ENCODE measurements at regions not wholly inside any gene's neighbourhood (a gene's known extent, or its start where the extent isn't known, plus 50 kb on each side); places are given as distances from the start of the nearest gene placed in this dataset.

DNA sequence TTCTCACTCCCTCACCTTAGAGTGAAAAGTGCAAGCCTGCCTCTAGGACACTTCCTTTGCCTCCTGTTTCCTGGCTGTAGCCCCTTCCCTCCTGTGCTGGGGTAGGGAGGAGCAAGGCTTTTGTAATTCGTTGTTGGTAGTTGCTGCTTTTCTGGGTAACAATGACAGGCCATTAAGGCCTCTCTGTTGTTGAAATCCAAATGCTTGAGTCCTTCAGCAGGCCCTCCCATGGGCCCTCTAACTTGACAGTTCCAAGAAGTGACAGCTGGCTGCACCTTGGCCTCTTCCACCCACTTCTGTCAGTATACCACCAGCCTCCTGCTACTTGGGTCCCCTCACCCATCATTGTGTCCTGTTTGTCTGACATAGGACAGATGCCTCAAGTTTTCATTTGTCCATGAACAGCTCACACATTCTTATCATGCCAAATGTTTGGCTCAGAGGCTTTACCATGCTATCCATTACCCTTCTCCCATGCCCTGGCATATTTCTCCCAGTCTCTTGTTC is 103.7 kb upstream of the PDE3A start:
- H3K4me1 ChIP-seq = no peaks in the 10 kb centered on the region
- no peak for DNase-seq (ENCODE audit: low spot score in 2 of 2)
- H3K36me3 ChIP-seq = no peaks in the 10 kb centered on the region
- TF ChIP-seq POLR2A (IDR thresholded peaks at IDR 0.05) (no peak), POLR2AphosphoS5 (IDR thresholded peaks at IDR 0.05) (no peak), EP300 (IDR thresholded peaks at IDR 0.05) (no peak)
- TF ChIP-seq, protein P1, sequence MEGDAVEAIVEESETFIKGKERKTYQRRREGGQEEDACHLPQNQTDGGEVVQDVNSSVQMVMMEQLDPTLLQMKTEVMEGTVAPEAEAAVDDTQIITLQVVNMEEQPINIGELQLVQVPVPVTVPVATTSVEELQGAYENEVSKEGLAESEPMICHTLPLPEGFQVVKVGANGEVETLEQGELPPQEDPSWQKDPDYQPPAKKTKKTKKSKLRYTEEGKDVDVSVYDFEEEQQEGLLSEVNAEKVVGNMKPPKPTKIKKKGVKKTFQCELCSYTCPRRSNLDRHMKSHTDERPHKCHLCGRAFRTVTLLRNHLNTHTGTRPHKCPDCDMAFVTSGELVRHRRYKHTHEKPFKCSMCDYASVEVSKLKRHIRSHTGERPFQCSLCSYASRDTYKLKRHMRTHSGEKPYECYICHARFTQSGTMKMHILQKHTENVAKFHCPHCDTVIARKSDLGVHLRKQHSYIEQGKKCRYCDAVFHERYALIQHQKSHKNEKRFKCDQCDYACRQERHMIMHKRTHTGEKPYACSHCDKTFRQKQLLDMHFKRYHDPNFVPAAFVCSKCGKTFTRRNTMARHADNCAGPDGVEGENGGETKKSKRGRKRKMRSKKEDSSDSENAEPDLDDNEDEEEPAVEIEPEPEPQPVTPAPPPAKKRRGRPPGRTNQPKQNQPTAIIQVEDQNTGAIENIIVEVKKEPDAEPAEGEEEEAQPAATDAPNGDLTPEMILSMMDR (IDR thresholded peaks at IDR 0.05) = no peak
- no peaks in the 10 kb centered on the region for H3K27me3 ChIP-seq
- H3K27ac ChIP-seq = no peak overlapping the region
- WGBS = 47% methylated on average over 1 of the region's 1 CpG
- H3K9me3 ChIP-seq = no peaks in the 10 kb centered on the region
- H3K4me3 ChIP-seq = no peak overlapping the region

DNA sequence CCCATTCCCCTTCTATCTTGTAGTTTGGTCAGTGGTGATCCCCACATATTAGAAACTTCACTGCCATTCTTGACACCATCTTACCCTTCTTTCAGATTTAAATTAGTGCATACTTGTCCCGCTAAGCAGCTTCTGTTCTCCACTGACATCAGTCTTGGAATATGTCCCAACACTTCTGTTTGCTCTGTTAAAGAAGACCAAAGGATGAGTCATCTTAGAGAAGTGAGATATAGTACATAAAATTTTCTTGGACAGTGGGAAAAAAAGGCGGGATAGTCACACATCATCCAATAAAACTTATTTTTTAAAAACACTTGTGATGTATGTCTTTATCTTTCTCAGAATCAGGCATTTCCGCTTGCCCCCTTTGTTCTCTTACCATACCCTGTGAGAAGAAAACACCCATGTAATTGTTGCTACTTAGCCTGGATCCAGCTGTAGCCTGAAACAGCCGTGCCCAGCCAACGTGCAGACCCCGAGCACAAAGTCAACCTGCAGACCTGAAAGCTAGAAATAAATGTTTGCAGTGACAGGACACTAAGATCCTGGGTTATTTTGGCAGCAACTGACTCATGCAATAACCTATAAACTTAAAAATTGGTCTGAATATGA is 100.1 kb upstream of the PDE3A start:
- no peaks in the 10 kb centered on the region for H3K9me3 ChIP-seq
- no peak overlapping the region for H3K4me3 ChIP-seq
- no peaks in the 10 kb centered on the region for H3K36me3 ChIP-seq
- DNase-seq (ENCODE audit: low spot score in 2 of 2) = no peak
- H3K4me1 ChIP-seq = peaks cover 4% of the 10 kb centered on the region
- H3K27me3 ChIP-seq = no peaks in the 10 kb centered on the region
- TF ChIP-seq EP300 (IDR thresholded peaks at IDR 0.05) (no peak), POLR2A (IDR thresholded peaks at IDR 0.05) (no peak), POLR2AphosphoS5 (IDR thresholded peaks at IDR 0.05) (no peak)
- TF ChIP-seq, protein P1 (IDR thresholded peaks at IDR 0.05) = no peak
- H3K27ac ChIP-seq = no peak overlapping the region
- WGBS = 82% methylated on average over 6 of the region's 6 CpGs

GRCh38 chr12:20268771-20269170 is 99.6 kb upstream of the PDE3A start:
- Histone ChIP-seq H3K36me3 (no peaks in the 10 kb centered on the region), H3K9me3 (no peaks in the 10 kb centered on the region), H3K4me3 (no peak overlapping the region), H3K4me1 (peaks cover 4% of the 10 kb centered on the region), H3K27ac (no peak overlapping the region), H3K27me3 (no peaks in the 10 kb centered on the region)
- DNase-seq (ENCODE audit: low spot score in 2 of 2) = no peak
- TF ChIP-seq EP300 (IDR thresholded peaks at IDR 0.05) = no peak
- TF ChIP-seq, protein P1 (IDR thresholded peaks at IDR 0.05) = no peak
- TF ChIP-seq POLR2A (IDR thresholded peaks at IDR 0.05) = no peak
- TF ChIP-seq POLR2AphosphoS5 (IDR thresholded peaks at IDR 0.05) = no peak
- WGBS = 96% methylated on average over 4 of the region's 4 CpGs

GRCh38 chr12:20269337-20270067 is 98.8 kb upstream of the PDE3A start:
- TF ChIP-seq, protein P1 (IDR thresholded peaks at IDR 0.05) = no peak
- TF ChIP-seq POLR2A (IDR thresholded peaks at IDR 0.05) = no peak
- TF ChIP-seq POLR2AphosphoS5 (IDR thresholded peaks at IDR 0.05) = no peak
- no peak for TF ChIP-seq EP300 (IDR thresholded peaks at IDR 0.05)
- peaks cover 4% of the 10 kb centered on the region for H3K4me1 ChIP-seq
- no peak overlapping the region for H3K27ac ChIP-seq
- H3K27me3 ChIP-seq = no peaks in the 10 kb centered on the region
- H3K36me3 ChIP-seq = no peaks in the 10 kb centered on the region
- 65% methylated on average over 5 of the region's 5 CpGs for WGBS
- no peak for DNase-seq (ENCODE audit: low spot score in 2 of 2)
- no peak overlapping the region for H3K4me3 ChIP-seq
- no peaks in the 10 kb centered on the region for H3K9me3 ChIP-seq

DNA sequence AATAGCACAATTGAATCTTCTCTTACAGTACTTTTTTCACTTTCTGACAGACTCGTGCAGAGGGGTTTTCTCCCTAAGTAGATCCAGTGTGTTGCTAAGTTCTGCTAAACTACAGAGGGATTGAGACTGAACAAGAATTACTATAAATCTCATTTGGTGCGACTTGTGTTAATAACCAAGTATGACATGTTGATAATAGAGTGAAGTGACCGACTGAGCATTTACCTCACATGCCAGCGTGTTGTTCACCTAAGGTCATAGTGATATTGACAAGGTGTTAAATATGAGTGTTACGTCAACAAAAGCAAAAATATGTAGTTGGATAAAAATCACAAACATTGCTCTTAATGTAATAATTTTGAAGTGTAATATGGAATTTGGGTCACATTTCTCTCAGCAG is 97.8 kb upstream of the PDE3A start:
- no peak for DNase-seq (ENCODE audit: low spot score in 2 of 2)
- no peak for TF ChIP-seq EP300 (IDR thresholded peaks at IDR 0.05)
- TF ChIP-seq, protein P1 (IDR thresholded peaks at IDR 0.05) = no peak
- no peak for TF ChIP-seq POLR2A (IDR thresholded peaks at IDR 0.05)
- WGBS = 70% methylated on average over 5 of the region's 5 CpGs

More for the DNA sequence above, 97.8 kb upstream of the PDE3A start:
- no peak overlapping the region for H3K4me3 ChIP-seq
- no peaks in the 10 kb centered on the region for H3K9me3 ChIP-seq
- H3K36me3 ChIP-seq = no peaks in the 10 kb centered on the region
- H3K4me1 ChIP-seq = peaks cover 4% of the 10 kb centered on the region
- no peak overlapping the region for H3K27ac ChIP-seq
- no peaks in the 10 kb centered on the region for H3K27me3 ChIP-seq

Measured in suprapubic skin (tissue), 4 donors.